GM13976 (cell line): ENCODE measurements at regions not wholly inside any gene's neighbourhood (a gene's known extent, or its start where the extent isn't known, plus 50 kb on each side); places are given as distances from the start of the nearest gene placed in this dataset.

Experiments
- DNase-seq: peaks from one replicate; pipeline ENCODE4 v3.0.0; 2012; ENCODE audit warnings: low spot score
- in situ Hi-C: fragments of 300-500 bp; cut with MboI; formaldehyde crosslinking; loops from one replicate; pipeline ENCODE4 v1.12.0; 2022; ENCODE audit warnings: low sequenced_read_pairs, mixed read lengths, inconsistent platforms; ENCODE audit not compliant: unreplicated experiment
- TF ChIP-seq, protein P1 (sequence below): IDR thresholded peaks from 2 replicates; pipeline ENCODE4 v1.5.1; 2012; ENCODE audit warnings: borderline replicate concordance, mild to moderate bottlenecking; ENCODE audit not compliant: insufficient read depth; ENCODE audit errors: extremely low read depth, missing control alignments, control extremely low read depth

DNA sequence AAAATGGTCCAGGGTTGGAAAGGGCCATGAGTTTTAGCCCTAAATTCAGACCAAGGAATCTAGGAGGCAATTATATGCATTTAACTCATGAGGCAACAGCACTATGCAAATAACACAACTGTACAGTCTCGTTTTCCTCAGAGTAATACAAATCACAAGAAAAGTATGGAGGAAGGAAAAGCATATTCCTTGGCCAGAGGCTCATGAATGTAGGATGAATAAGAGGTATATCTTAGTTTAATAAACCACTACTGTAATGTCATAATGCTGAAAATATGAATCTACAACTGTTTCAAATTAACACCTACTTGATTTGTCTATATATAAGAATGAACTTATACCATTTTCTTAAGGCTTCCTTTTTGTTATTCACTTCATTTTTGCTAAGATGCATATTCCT lies 252.5 kb upstream of the TANK start:
- TF ChIP-seq, protein P1, sequence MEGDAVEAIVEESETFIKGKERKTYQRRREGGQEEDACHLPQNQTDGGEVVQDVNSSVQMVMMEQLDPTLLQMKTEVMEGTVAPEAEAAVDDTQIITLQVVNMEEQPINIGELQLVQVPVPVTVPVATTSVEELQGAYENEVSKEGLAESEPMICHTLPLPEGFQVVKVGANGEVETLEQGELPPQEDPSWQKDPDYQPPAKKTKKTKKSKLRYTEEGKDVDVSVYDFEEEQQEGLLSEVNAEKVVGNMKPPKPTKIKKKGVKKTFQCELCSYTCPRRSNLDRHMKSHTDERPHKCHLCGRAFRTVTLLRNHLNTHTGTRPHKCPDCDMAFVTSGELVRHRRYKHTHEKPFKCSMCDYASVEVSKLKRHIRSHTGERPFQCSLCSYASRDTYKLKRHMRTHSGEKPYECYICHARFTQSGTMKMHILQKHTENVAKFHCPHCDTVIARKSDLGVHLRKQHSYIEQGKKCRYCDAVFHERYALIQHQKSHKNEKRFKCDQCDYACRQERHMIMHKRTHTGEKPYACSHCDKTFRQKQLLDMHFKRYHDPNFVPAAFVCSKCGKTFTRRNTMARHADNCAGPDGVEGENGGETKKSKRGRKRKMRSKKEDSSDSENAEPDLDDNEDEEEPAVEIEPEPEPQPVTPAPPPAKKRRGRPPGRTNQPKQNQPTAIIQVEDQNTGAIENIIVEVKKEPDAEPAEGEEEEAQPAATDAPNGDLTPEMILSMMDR, result no peak
- in situ Hi-C loops, result no loop called here

DNA sequence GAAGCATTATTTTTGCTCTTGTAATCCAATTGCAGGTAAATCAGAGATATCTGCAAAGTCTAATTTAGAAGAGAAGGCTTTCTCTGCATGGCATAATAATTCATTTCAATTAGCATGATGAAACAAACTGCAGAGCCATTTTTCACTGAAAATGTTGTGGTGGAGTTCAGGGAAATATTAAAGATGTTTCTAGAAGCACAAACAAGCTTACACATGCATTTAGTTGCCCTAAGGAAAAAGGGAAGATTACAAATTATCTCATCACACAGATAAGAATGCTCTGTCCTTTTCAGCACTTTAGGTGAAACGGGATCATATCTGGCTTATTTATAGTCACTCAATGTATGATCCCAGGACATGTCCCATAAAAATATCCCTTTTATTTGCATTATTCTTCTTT lies 252.1 kb upstream of the TANK start:
- DNase-seq, result no peak
- in situ Hi-C loops, result no loop called here
- TF ChIP-seq, protein P1, result no peak

More for the DNA sequence above, 252.5 kb upstream of the TANK start:
- DNase-seq, result no peak

DNA sequence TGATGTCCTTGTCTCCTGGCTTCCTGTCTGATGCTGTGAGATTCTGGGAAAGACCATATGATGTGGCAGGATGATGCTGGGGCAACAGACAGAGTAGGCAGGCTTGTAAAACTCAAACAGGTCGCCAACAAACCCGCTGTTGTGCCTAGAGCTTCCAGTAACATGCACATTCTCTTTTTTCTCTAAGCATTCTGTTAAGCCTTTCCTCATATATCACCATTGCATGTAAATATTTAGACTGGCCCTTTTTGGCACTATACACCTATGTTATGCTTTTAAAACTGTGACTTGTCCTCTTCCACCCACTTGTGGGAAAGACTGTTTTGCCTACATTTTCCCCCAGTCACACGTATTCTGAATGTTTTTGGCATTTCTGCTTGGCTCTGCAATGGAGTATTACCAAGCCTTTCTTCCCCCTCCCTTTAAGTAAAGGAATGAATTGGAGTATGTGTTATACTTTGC lies 250.4 kb upstream of the TANK start:
- in situ Hi-C loops, result no loop called here
- TF ChIP-seq, protein P1, result no peak
- DNase-seq, result no peak

DNA sequence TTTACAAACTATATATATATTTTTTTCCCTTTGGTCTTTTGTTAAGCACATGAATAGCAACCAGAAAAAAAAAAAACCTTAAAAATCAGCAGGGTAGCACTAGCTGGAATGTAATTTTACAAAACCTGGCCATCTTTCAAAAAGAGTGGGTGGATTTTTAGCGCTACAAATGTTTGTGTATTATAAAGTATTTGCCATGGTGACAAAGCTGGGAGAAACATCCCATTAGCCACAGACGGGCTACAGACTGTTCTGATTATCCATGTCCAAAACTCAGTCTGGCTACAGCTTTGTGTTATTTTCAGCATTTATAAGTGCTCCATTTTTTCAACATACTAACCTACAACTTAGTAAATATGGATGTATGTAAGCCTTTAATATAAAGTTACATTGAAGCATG lies 249.5 kb upstream of the TANK start:
- TF ChIP-seq, protein P1, result no peak
- no peak for DNase-seq
- in situ Hi-C loops, result no loop called here

DNA sequence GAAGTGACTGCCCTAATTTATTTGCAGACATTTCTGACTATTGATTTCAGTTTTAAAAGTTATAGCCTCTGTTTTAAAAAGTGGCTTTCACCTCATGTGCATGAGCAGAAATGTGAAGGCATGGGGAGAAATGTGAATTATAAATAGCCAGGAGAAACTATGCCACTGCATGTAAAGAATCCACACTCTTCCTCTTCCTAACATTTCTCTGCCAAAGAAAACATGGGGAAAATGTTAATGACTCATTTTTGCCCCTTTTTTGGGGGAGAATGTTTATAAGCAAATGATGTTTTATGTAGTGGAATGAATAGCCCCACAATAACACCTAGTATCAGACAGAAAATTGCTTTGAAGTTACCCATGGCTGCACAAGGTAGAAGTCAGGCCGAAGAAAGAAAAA lies 249.0 kb upstream of the TANK start:
- no peak for DNase-seq
- TF ChIP-seq, protein P1, result no peak
- in situ Hi-C loops, result no loop called here

DNA sequence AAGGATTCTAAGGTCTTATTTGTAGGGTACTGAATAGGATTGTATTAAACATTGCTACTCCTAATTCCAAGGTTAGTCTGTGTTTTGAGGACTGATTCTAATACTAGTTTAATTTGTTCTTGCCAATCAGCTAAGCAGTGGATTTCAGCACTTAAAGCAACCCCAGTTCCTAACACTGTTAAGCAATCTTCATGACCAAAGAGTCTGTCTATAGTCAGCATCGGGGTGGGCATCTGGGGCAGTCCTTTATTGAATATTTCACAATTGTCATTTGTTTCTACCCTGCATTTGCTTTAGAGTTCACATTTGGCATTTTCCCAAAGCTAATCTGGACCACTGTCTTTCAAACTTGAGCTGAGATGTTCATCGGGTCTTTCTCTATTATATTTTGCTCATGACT lies 248.0 kb upstream of the TANK start:
- no peak for DNase-seq
- in situ Hi-C loops, result no loop called here
- TF ChIP-seq, protein P1, result no peak

DNA sequence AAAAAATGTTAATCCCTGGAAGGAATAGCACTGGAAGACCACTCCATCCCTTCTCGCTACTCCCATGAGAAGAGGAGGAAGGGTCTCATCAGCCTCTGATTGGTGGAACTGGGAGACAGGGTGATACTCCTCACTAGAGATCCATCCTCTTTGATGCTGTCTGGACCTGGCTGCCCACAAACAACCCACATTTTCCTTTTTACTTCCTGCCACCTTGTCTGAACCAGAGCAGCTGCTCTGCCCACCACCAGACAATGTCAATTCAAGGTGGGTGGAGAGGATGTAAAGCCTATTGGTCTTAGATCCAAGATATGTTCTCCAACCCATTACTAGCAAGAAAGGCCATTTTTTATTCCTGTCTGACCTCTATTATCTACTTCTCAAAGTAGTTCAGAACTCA lies 246.9 kb upstream of the TANK start:
- in situ Hi-C loops, result no loop called here
- TF ChIP-seq, protein P1, result no peak
- no peak for DNase-seq
